NB4 (cell line): ENCODE measurements at regions not wholly inside any gene's neighbourhood (a gene's known extent, or its start where the extent isn't known, plus 50 kb on each side); places are given as distances from the start of the nearest gene placed in this dataset.

Experiments
- DNase-seq: peaks from one replicate; pipeline ENCODE4 v3.0.0; 2010; ENCODE audit warnings: low read depth
- H3K4me3 ChIP-seq: one replicate; pipeline ENCODE4 v1.5.1; 2011; ENCODE audit warnings: mild to moderate bottlenecking, low read depth, low read length, moderate library complexity
- MYC ChIP-seq: IDR thresholded peaks from 2 replicates; pipeline ENCODE4 v1.6.1; 2011; ENCODE audit warnings: low read depth, low read length
- POLR2A ChIP-seq: IDR thresholded peaks from 2 replicates; pipeline ENCODE4 v1.6.1; 2011; ENCODE audit warnings: mild to moderate bottlenecking; ENCODE audit not compliant: insufficient read length; ENCODE audit errors: extremely low read depth
- TF ChIP-seq, protein P1 (sequence below): IDR thresholded peaks from one replicate; pipeline ENCODE4 v1.5.1; 2012; ENCODE audit warnings: low read depth, low read length
- TF ChIP-seq, protein P2 (sequence below): IDR thresholded peaks from 2 replicates; pipeline ENCODE4 v1.6.1; 2011; ENCODE audit warnings: low read depth, low read length

DNA sequence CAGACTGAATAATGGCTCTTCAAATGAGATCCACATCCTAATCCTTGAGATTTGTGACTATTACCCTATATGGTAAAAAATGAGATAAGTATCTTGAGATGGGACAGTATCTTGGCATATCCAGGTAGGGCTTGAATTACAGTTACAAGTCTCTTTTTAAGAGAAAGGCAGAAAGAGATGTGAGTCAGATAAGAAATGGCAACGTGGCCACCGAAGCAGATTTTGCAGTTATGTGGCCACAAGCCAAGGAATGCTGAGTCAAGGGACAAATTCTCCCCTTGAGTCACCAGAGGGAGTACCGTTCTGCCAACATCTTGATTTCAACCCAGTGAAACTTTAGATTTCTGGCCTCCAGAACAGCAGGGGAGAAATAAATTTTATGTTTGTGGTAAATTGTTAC is 1983.0 kb upstream of the C9orf72 start:
- TF ChIP-seq, protein P1, sequence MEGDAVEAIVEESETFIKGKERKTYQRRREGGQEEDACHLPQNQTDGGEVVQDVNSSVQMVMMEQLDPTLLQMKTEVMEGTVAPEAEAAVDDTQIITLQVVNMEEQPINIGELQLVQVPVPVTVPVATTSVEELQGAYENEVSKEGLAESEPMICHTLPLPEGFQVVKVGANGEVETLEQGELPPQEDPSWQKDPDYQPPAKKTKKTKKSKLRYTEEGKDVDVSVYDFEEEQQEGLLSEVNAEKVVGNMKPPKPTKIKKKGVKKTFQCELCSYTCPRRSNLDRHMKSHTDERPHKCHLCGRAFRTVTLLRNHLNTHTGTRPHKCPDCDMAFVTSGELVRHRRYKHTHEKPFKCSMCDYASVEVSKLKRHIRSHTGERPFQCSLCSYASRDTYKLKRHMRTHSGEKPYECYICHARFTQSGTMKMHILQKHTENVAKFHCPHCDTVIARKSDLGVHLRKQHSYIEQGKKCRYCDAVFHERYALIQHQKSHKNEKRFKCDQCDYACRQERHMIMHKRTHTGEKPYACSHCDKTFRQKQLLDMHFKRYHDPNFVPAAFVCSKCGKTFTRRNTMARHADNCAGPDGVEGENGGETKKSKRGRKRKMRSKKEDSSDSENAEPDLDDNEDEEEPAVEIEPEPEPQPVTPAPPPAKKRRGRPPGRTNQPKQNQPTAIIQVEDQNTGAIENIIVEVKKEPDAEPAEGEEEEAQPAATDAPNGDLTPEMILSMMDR: no peak
- TF ChIP-seq POLR2A (no peak), MYC (no peak)
- TF ChIP-seq, protein P2, sequence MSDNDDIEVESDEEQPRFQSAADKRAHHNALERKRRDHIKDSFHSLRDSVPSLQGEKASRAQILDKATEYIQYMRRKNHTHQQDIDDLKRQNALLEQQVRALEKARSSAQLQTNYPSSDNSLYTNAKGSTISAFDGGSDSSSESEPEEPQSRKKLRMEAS: no peak
- H3K4me3 ChIP-seq: no peak overlapping the region
- DNase-seq: no peak

DNA sequence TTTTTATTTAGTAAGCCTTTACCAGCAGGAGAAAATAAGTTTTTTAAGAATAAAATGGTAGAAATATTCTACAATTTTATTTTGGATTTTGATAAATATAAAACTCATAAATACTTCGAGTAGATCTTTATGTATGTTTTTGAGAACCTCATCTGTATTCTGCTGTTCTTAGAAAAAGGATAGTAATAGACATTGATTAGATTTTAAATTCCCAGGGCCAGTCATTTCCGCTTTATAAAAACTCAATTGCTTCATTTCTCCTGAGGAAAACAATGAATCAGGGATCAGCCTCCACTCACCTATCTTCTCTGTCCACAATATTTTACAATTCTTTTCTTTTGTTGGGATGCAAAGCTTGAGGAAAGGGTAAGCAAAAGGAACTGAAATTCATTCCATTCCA is 1983.5 kb upstream of the C9orf72 start:
- no peak for DNase-seq
- no peak overlapping the region for H3K4me3 ChIP-seq
- TF ChIP-seq, protein P2: no peak
- TF ChIP-seq, protein P1: no peak
- TF ChIP-seq POLR2A: no peak
- no peak for TF ChIP-seq MYC

DNA sequence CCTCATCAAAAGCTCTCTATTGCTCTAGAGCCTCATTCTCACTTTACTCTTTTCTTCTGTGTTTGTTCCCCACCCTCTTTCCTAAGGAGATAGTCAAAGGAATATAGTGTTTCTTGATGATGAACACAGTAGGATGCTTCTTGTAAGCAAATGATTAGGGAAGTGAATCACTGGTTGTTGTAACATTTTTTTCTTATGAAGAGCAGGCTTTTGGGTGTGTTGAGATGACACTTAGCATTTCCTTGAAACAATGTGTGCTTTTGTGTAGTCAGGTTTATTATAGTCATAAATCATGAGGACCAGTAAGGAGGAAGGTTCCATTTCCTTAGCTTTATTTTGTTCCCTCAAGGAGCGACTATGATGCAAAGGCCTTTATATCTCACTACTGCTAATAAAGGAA is 1991.3 kb upstream of the C9orf72 start:
- no peak overlapping the region for H3K4me3 ChIP-seq
- TF ChIP-seq MYC (no peak), POLR2A (no peak)
- TF ChIP-seq, protein P2: no peak
- TF ChIP-seq, protein P1: no peak
- DNase-seq: no peak

DNA sequence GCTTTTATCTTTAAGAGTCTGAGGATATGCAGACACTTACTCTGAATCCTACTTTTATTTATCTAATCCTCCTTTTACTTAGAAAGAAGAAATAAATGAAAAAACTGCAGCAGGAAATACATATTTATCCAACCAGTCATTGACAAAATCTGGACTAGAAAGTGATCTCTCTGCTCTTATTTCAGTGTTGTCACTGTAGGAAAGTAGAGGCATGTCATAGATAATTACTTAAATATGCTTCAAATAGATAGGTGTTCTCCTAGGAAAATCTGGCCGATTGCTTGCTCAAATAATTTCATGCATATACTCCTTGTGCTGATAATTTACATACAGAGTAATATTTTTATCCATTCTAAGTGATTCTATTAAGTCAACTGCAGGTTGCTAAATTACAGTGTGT is 2001.9 kb upstream of the C9orf72 start:
- DNase-seq: no peak
- TF ChIP-seq, protein P2: no peak
- TF ChIP-seq, protein P1: no peak
- no peak overlapping the region for H3K4me3 ChIP-seq

DNA sequence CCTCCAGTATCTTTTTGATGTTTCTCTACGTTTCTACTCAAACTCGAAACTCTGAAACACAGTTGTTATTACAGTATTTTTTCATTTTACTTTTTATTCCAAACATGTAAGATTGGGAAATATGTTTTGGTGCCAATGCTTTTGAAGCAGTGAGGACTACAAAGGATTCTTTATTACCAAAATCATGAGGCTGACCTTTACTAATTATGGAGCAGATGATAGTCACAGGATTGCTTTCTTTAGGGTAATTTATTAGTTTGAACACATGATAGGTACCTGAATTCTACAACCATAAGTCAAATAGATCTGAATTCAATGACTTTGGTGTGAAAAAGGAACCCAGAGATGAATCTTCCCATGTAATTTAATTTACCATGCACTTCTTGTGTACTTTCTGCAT is 2015.1 kb upstream of the C9orf72 start:
- TF ChIP-seq MYC: no peak
- TF ChIP-seq, protein P2: no peak
- TF ChIP-seq, protein P1: no peak
- no peak for TF ChIP-seq POLR2A
- DNase-seq: no peak
- H3K4me3 ChIP-seq: no peak overlapping the region

DNA sequence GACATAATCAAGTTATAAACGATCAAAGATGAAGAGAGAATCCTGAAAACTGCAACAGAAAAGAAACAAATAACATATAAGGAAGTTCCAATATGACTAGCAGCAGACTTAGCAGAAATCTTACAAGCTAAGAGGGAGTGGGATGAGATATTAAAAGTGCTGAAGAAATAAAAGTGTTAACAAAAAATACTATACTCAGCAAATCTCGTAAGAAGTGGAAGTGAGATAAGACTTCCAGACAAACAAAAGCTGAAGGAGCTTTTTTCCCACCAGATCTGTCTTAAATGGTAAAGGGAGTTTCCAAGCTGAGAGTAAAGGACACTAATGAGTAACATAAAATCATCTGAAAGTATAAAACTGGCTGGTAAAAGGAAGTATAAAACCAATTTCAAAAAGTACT is 2036.0 kb upstream of the C9orf72 start:
- TF ChIP-seq MYC: no peak
- TF ChIP-seq, protein P2: no peak
- no peak for TF ChIP-seq POLR2A
- TF ChIP-seq, protein P1: no peak
- no peak overlapping the region for H3K4me3 ChIP-seq
- DNase-seq: no peak
